ENCODE measurements at regions not wholly inside any gene's neighbourhood (a gene's known extent, or its start where the extent isn't known, plus 50 kb on each side); places are given as distances from the start of the nearest gene placed in this dataset.

DNA sequence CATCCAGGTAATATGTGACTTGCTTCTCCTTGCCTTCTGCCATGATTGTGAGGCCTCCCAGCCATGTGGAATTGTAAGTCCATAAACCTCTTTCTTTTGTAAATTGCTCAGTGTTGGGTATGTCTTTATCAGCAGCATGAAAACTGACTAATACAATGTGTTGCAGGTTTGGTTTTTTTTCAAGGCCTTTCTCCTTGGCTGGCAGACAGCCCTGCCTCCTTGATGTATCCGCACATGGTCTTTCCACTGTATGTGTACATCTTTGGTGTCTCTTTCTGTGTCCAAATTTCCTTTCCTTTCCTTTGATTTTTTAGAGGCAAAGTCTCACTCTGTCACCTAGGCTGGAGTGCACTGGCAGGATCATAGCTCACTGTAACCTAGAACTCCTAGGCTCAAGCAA, 260.1 kb downstream of the TUSC7 start:
- no peak overlapping the region for H3K4me3 ChIP-seq (ENCODE audit: low read depth, low read length)
- DNase-seq (ENCODE audit: low read depth): no peak
- TF ChIP-seq MYC (IDR thresholded peaks at IDR 0.05; ENCODE audit: low read depth, low read length): no peak
- TF ChIP-seq MAX (IDR thresholded peaks at IDR 0.05; ENCODE audit: low read depth, low read length): no peak
- TF ChIP-seq, protein P1, sequence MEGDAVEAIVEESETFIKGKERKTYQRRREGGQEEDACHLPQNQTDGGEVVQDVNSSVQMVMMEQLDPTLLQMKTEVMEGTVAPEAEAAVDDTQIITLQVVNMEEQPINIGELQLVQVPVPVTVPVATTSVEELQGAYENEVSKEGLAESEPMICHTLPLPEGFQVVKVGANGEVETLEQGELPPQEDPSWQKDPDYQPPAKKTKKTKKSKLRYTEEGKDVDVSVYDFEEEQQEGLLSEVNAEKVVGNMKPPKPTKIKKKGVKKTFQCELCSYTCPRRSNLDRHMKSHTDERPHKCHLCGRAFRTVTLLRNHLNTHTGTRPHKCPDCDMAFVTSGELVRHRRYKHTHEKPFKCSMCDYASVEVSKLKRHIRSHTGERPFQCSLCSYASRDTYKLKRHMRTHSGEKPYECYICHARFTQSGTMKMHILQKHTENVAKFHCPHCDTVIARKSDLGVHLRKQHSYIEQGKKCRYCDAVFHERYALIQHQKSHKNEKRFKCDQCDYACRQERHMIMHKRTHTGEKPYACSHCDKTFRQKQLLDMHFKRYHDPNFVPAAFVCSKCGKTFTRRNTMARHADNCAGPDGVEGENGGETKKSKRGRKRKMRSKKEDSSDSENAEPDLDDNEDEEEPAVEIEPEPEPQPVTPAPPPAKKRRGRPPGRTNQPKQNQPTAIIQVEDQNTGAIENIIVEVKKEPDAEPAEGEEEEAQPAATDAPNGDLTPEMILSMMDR (IDR thresholded peaks at IDR 0.05; ENCODE audit: low read depth, low read length): no peak
- TF ChIP-seq POLR2A (IDR thresholded peaks at IDR 0.05; ENCODE audit: extremely low read depth, insufficient read length): no peak

DNA sequence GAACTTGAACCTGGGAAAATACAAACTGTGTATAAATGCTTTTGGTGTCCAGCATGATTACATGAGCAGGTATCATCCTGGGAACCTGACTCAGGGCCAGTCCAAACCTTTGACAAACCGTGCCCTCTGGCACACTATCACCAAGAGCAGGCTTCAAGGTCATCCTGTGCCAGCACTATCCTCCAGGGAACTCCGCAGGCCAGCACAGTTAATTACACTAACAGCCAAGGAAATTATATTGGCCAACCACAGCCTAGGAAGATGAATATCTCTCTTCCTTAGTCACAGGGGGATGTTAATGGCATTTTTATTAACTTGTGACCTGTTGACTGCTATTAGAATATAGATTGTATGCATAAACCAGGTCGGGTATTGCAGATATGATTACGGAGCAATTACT, 262.0 kb downstream of the TUSC7 start:
- TF ChIP-seq MYC (IDR thresholded peaks at IDR 0.05; ENCODE audit: low read depth, low read length) (no peak), POLR2A (IDR thresholded peaks at IDR 0.05; ENCODE audit: extremely low read depth, insufficient read length) (no peak), MAX (IDR thresholded peaks at IDR 0.05; ENCODE audit: low read depth, low read length) (no peak)
- TF ChIP-seq, protein P1 (IDR thresholded peaks at IDR 0.05; ENCODE audit: low read depth, low read length): no peak
- no peak overlapping the region for H3K4me3 ChIP-seq (ENCODE audit: low read depth, low read length)
- no peak for DNase-seq (ENCODE audit: low read depth)

DNA sequence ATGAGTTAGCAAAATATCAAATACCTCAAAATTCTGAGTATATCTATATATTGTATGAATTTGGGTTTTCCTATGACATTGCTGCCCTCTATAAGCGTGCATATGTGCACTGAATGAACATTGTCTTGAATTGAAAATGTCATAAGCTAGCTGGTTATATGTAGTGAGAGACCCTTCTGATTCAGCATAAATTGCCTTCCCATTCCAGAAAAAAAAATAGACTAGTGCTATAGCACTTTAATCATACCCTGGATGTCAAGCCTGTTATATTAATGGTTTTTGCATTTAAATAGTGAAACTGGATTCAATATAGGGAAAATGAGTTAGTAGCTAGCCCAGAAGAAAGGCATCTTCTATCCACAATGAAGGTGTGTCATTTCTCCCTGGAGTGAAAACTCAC, 265.1 kb downstream of the TUSC7 start:
- TF ChIP-seq MAX (IDR thresholded peaks at IDR 0.05; ENCODE audit: low read depth, low read length): no peak
- no peak for TF ChIP-seq POLR2A (IDR thresholded peaks at IDR 0.05; ENCODE audit: extremely low read depth, insufficient read length)
- TF ChIP-seq MYC (IDR thresholded peaks at IDR 0.05; ENCODE audit: low read depth, low read length): no peak
- TF ChIP-seq, protein P1 (IDR thresholded peaks at IDR 0.05; ENCODE audit: low read depth, low read length): no peak
- no peak for DNase-seq (ENCODE audit: low read depth)
- no peak overlapping the region for H3K4me3 ChIP-seq (ENCODE audit: low read depth, low read length)

DNA sequence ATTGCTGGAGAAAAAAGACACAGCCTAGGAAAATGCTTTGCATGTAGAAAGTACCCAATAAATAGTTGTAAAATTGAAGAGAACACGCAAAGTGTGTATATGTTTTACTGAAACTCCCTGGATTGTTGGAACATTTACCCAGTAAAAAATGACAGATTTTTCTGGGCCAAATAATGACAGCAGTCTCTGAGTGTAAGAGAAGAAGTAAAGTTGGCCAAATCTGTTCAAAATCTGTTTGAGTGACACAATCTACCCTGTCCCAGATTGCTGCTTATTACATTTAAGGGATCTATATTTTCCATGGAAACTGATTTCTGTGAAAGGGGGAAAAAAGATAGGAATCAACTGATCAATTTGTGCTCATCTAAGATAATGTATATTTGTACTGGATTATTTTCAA, 267.9 kb downstream of the TUSC7 start:
- TF ChIP-seq MYC (IDR thresholded peaks at IDR 0.05; ENCODE audit: low read depth, low read length) (no peak), MAX (IDR thresholded peaks at IDR 0.05; ENCODE audit: low read depth, low read length) (no peak), POLR2A (IDR thresholded peaks at IDR 0.05; ENCODE audit: extremely low read depth, insufficient read length) (no peak)
- TF ChIP-seq, protein P1 (IDR thresholded peaks at IDR 0.05; ENCODE audit: low read depth, low read length): no peak
- DNase-seq (ENCODE audit: low read depth): no peak

GRCh38 chr3:116980099-116980498, 270.5 kb downstream of the TUSC7 start:
- no peak overlapping the region for H3K4me3 ChIP-seq (ENCODE audit: low read depth, low read length)
- TF ChIP-seq POLR2A (IDR thresholded peaks at IDR 0.05; ENCODE audit: extremely low read depth, insufficient read length) (no peak), MYC (IDR thresholded peaks at IDR 0.05; ENCODE audit: low read depth, low read length) (no peak), MAX (IDR thresholded peaks at IDR 0.05; ENCODE audit: low read depth, low read length) (no peak)
- TF ChIP-seq, protein P1 (IDR thresholded peaks at IDR 0.05; ENCODE audit: low read depth, low read length): no peak
- no peak for DNase-seq (ENCODE audit: low read depth)

More for the DNA sequence above, 267.9 kb downstream of the TUSC7 start:
- H3K4me3 ChIP-seq (ENCODE audit: low read depth, low read length): no peak overlapping the region

GRCh38 chr3:116981089-116981488, 271.5 kb downstream of the TUSC7 start:
- no peak overlapping the region for H3K4me3 ChIP-seq (ENCODE audit: low read depth, low read length)
- no peak for TF ChIP-seq MYC (IDR thresholded peaks at IDR 0.05; ENCODE audit: low read depth, low read length)
- TF ChIP-seq MAX (IDR thresholded peaks at IDR 0.05; ENCODE audit: low read depth, low read length): no peak
- DNase-seq (ENCODE audit: low read depth): no peak
